K562 (cell line): ENCODE measurements at regions not wholly inside any gene's neighbourhood (a gene's known extent, or its start where the extent isn't known, plus 50 kb on each side); places are given as distances from the start of the nearest gene placed in this dataset.

Experiments used
- ATAC-seq: fragments of 200-7000 bp; cut with Tn5 transposase; 3 replicates; pipeline ENCODE4 v1.9.1; 2020; ENCODE audit warnings: moderate library complexity
- BruUV-seq: library from RNA; stranded (reverse); fragments of 400-500 nt; replicated peaks from 2 replicates; lab custom pipeline; 2021; lab: Mats Ljungman, UMichigan
- CTCF ChIA-PET: fragments of 300-600 bp; formaldehyde crosslinking; extraction: SDS; loops from one replicate; lab custom pipeline; 2021; ENCODE audit warnings: low intra/inter-chr PET ratio; lab: Yijun Ruan, JAX
- POLR2A ChIA-PET: fragments of 300-600, 350-650 bp; sonication (Branson Sonifier 250); formaldehyde crosslinking; extraction: SDS; loops from one replicate; lab custom pipeline; 2021; ENCODE audit warnings: antibody characterized with exemption, inconsistent platforms; lab: Yijun Ruan, JAX
- DNase-seq, 4 experiments: peaks; one replicate each; pipeline versions ENCODE4 v3.0.0 to v3.0.0-alpha.2; 2011 to 2018; ENCODE audit warnings: low spot score in 3 of 4, mixed read lengths in 3 of 4; ENCODE audit errors: extremely low read depth in 1 of 4
- FAIRE-seq: peaks from 2 replicates; lab custom pipeline; 2011; peaks lifted over from hg19 to GRCh38; lab: Jason Lieb, UNC
- H2AFZ ChIP-seq: 2 replicates; pipeline ENCODE4 v1.6.0; 2011; ENCODE audit warnings: low read depth, low read length, control low read depth, inconsistent platforms
- H3K27ac ChIP-seq: fragments of 200-600 bp; 3 replicates; pipeline ENCODE4 v1.8.0; 2011; ENCODE audit warnings: low read depth, mild to moderate bottlenecking, control low read depth, inconsistent platforms, low read length, moderate library complexity, mixed read lengths; ENCODE audit errors: extremely low read depth
- H3K27me3 ChIP-seq, 2 experiments: fragments of 300-600 bp in 1 of 2; 2 replicates in 1 of 2; 3 replicates in 1 of 2; pipeline versions ENCODE4 v1.6.0 to v1.8.0; 2011; ENCODE audit warnings: inconsistent platforms in 2 of 2, low read length in 2 of 2, mild to moderate bottlenecking in 1 of 2, mixed read lengths in 1 of 2, moderate library complexity in 1 of 2; ENCODE audit not compliant: control insufficient read depth in 2 of 2, insufficient read depth in 2 of 2
- H3K36me3 ChIP-seq: fragments of 300-600 bp; 3 replicates; pipeline ENCODE4 v1.8.0; 2011; ENCODE audit warnings: mild to moderate bottlenecking, low read length, inconsistent platforms; ENCODE audit not compliant: control insufficient read depth, insufficient read depth
- H3K4me1 ChIP-seq, 2 experiments: fragments of 200-600 bp in 1 of 2; replicated peaks in 1 of 2; 2 replicates in 1 of 2; 3 replicates in 1 of 2; pipeline versions ENCODE4 v1.5.1 to v1.8.0; 2011; ENCODE audit warnings: inconsistent platforms in 2 of 2, low read length in 2 of 2, mild to moderate bottlenecking in 1 of 2, mixed read lengths in 1 of 2, moderate library complexity in 1 of 2; ENCODE audit not compliant: control insufficient read depth in 2 of 2, insufficient read depth in 2 of 2
- H3K4me2 ChIP-seq: 2 replicates; pipeline ENCODE4 v1.6.1; 2011; ENCODE audit warnings: low read length, control low read depth, inconsistent platforms, mixed read lengths; ENCODE audit not compliant: insufficient read depth
- H3K4me3 ChIP-seq: fragments of 200-600 bp; sonication (generic), shearing (Covaris generic); 2 replicates; pipeline ENCODE4 v1.5.1; 2016; ENCODE audit warnings: control low read depth, inconsistent platforms
- H3K79me2 ChIP-seq: fragments of 200-600 bp; 3 replicates; pipeline ENCODE4 v1.8.0; 2011; ENCODE audit warnings: low read length, inconsistent platforms; ENCODE audit not compliant: control insufficient read depth, insufficient read depth
- H3K9ac ChIP-seq, 2 experiments: 2 replicates each; pipeline versions ENCODE4 v1.6.0 to v1.6.1; 2011; ENCODE audit warnings: low read depth in 2 of 2, low read length in 2 of 2, control low read depth in 1 of 2, inconsistent platforms in 1 of 2, mild to moderate bottlenecking in 1 of 2, mixed read lengths in 1 of 2; ENCODE audit not compliant: insufficient read depth in 1 of 2
- H3K9me1 ChIP-seq: one replicate; pipeline ENCODE4 v1.6.0; 2011; ENCODE audit warnings: inconsistent platforms, mild to moderate bottlenecking, low read length, moderate library complexity; ENCODE audit not compliant: control insufficient read depth, insufficient read depth
- H3K9me3 ChIP-seq: replicated peaks from 2 replicates; pipeline ENCODE4 v1.5.1; 2011; ENCODE audit warnings: low read depth, low read length, inconsistent platforms; ENCODE audit not compliant: control insufficient read depth, insufficient read depth
- H4K20me1 ChIP-seq: replicated peaks from 2 replicates; pipeline ENCODE4 v1.6.1; 2011; ENCODE audit warnings: low read length, inconsistent platforms, mixed read lengths; ENCODE audit not compliant: control insufficient read depth, insufficient read depth
- FOXJ3 ChIP-seq: sonication (generic); formaldehyde crosslinking; IDR thresholded peaks from 2 replicates; pipeline ENCODE4 v1.4.0; 2020; ENCODE audit warnings: mild to moderate bottlenecking, missing genetic modification reagents
- NRF1 ChIP-seq, 2 experiments: fragments of 450-650 bp; IDR thresholded peaks in 1 of 2; conservative IDR thresholded peaks in 1 of 2; 2 replicates each; pipeline ENCODE4 v1.6.1; 2014; ENCODE audit warnings: mild to moderate bottlenecking in 2 of 2
- POLR2H ChIP-seq: IDR thresholded peaks from 2 replicates; pipeline ENCODE4 v1.6.1; 2016; ENCODE audit warnings: missing genetic modification characterization, low read depth, mild to moderate bottlenecking, control low read depth, missing compliant biosample characterization, moderate library complexity
- ZNF584 ChIP-seq: fragments of 200-800 bp; sonication (Bioruptor generic); IDR thresholded peaks from 2 replicates; pipeline ENCODE4 v1.6.1; 2016; ENCODE audit warnings: low read depth, mild to moderate bottlenecking, missing genetic modification characterization, missing compliant biosample characterization
- WGBS: fragments of 100-300 bp; shearing (Covaris generic); methylation state at CpG from one replicate; pipeline ENCODE4 v1.1.6; 2016; ENCODE audit warnings: low coverage, mixed read lengths; ENCODE audit not compliant: insufficient coverage; ENCODE audit errors: missing lambda C conversion rate; 5-methylcytosine and 5-hydroxymethylcytosine counted together
- in situ Hi-C: fragments of 300-500 bp; cut with MboI; formaldehyde crosslinking; loops from 4 replicates; pipeline ENCODE4 v1.15.0; 2018; ENCODE audit warnings: inconsistent platforms, mixed read lengths
- intact Hi-C: fragments of 100-400 bp; cut with micrococcal nuclease; formaldehyde crosslinking; loops from 2 replicates; pipeline ENCODE4 v1.14.2; 2022
- TF ChIP-seq, protein P1 (sequence below): fragments of 250-450 bp; sonication (Bioruptor Pico); IDR thresholded peaks from 2 replicates; pipeline ENCODE4 v1.4.0; 2020; ENCODE audit warnings: mild to moderate bottlenecking, moderate library complexity, borderline replicate concordance
- TF ChIP-seq, protein P2 (sequence below): sonication (generic); formaldehyde crosslinking; IDR thresholded peaks from 2 replicates; pipeline ENCODE4 v1.8.1; 2023; ENCODE audit warnings: mild to moderate bottlenecking, missing genetic modification reagents
- TF ChIP-seq, protein P3 (sequence below): sonication (generic); IDR thresholded peaks from 2 replicates; pipeline ENCODE4 v1.6.1; 2016

DNA sequence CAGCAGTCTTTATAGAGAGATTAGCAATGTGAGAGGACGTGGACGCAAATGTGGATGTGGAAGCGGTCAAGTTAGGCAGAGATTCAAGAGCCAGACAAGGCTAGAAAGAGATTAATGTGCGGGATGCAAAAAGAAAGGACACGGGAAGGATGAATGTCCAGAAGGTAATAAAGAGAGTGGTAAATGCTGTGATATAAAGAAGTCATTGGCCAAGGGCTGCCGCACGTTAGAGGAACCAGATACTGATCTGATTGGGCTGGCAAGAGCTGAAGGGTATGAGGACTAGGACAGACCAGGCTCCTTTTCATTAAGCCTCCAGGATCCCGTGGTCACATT lies 59.5 kb downstream of the DHRS2 start:
- BruUV-seq = no TSS peak
- POLR2A ChIA-PET = no interaction called here
- H3K27ac ChIP-seq = no peak overlapping the region
- no peak overlapping the region for H3K9ac ChIP-seq
- TF ChIP-seq POLR2H (tag) = no peak; the same call in 1 of the 2 replicates
- 0 out of 4 replicates have a peak, but pooled peaks of 1 of the 2 experiments have one; percentile 24 for TF ChIP-seq NRF1 (conservative IDR thresholded peaks at IDR 0.05 in 1 of 2, IDR thresholded peaks at IDR 0.05 in 1 of 2)
- 0 out of 2 replicates have a peak, but pooled peaks have one; percentile 55 for TF ChIP-seq ZNF584
- TF ChIP-seq FOXJ3 = no peak
- 9% methylated on average over 7 of the region's 8 CpGs for WGBS
- no peaks in the 10 kb centered on the region for H3K9me1 ChIP-seq
- intact Hi-C loops (no loop called here), in situ Hi-C loops (no loop called here)
- no peak overlapping the region for H3K4me3 ChIP-seq
- ATAC-seq (no peak), FAIRE-seq (no peak), DNase-seq (no peak)
- H3K36me3 ChIP-seq = no peaks in the 10 kb centered on the region
- H3K4me1 ChIP-seq = peaks cover 0 to 18% of the 10 kb centered on the region in 2 experiments; a peak in 3 of 5 replicates
- no peaks in the 10 kb centered on the region for H3K9me3 ChIP-seq
- H3K4me2 ChIP-seq = peak overlapping the region; percentile 45
- H2AFZ ChIP-seq = peak overlapping the region; percentile 12; the same call in 1 of the 2 replicates
- no peaks in the 10 kb centered on the region for H3K79me2 ChIP-seq
- CTCF ChIA-PET = no interaction called here
- no peaks in the 10 kb centered on the region for H4K20me1 ChIP-seq
- no peaks in the 10 kb centered on the region for H3K27me3 ChIP-seq

DNA sequence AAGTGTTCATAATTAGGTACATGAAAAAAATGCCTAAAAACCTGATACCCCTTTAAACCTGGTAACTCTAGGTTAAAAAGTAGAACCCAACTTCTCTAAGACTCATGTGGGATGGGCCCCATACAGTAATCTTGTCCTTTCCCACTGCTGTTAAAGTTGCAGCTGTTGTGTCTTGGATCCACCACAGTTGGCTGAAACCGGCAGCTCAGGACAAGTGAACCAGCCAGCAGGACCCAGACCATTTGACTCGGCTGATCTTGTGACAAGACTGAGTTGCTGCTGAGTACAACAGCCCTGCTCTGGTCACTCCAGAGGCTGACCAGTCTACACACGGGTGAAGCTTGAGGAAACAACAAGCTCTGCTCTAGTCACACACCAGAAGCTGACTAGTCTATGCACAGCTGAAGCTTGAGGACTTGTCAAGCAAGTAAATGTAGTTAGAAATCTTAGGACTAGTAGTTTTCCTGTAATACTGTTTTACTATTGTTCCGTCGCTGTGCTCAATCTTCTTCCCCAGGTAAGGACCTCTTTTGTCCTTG lies 60.6 kb downstream of the DHRS2 start:
- H2AFZ ChIP-seq = peak overlapping the region; percentile 1; the same call in 1 of the 2 replicates
- FAIRE-seq = no peak
- 22% methylated on average over 5 of the region's 5 CpGs for WGBS
- no peaks in the 10 kb centered on the region for H4K20me1 ChIP-seq
- H3K4me2 ChIP-seq = no peak overlapping the region
- DNase-seq = no peak
- BruUV-seq = no TSS peak
- intact Hi-C loops = no loop called here
- TF ChIP-seq, protein P1, sequence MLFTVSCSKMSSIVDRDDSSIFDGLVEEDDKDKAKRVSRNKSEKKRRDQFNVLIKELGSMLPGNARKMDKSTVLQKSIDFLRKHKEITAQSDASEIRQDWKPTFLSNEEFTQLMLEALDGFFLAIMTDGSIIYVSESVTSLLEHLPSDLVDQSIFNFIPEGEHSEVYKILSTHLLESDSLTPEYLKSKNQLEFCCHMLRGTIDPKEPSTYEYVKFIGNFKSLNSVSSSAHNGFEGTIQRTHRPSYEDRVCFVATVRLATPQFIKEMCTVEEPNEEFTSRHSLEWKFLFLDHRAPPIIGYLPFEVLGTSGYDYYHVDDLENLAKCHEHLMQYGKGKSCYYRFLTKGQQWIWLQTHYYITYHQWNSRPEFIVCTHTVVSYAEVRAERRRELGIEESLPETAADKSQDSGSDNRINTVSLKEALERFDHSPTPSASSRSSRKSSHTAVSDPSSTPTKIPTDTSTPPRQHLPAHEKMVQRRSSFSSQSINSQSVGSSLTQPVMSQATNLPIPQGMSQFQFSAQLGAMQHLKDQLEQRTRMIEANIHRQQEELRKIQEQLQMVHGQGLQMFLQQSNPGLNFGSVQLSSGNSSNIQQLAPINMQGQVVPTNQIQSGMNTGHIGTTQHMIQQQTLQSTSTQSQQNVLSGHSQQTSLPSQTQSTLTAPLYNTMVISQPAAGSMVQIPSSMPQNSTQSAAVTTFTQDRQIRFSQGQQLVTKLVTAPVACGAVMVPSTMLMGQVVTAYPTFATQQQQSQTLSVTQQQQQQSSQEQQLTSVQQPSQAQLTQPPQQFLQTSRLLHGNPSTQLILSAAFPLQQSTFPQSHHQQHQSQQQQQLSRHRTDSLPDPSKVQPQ = no peak
- TF ChIP-seq, protein P2, sequence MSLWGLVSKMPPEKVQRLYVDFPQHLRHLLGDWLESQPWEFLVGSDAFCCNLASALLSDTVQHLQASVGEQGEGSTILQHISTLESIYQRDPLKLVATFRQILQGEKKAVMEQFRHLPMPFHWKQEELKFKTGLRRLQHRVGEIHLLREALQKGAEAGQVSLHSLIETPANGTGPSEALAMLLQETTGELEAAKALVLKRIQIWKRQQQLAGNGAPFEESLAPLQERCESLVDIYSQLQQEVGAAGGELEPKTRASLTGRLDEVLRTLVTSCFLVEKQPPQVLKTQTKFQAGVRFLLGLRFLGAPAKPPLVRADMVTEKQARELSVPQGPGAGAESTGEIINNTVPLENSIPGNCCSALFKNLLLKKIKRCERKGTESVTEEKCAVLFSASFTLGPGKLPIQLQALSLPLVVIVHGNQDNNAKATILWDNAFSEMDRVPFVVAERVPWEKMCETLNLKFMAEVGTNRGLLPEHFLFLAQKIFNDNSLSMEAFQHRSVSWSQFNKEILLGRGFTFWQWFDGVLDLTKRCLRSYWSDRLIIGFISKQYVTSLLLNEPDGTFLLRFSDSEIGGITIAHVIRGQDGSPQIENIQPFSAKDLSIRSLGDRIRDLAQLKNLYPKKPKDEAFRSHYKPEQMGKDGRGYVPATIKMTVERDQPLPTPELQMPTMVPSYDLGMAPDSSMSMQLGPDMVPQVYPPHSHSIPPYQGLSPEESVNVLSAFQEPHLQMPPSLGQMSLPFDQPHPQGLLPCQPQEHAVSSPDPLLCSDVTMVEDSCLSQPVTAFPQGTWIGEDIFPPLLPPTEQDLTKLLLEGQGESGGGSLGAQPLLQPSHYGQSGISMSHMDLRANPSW (CRISPR knock-in tag) = no peak
- TF ChIP-seq, protein P3, sequence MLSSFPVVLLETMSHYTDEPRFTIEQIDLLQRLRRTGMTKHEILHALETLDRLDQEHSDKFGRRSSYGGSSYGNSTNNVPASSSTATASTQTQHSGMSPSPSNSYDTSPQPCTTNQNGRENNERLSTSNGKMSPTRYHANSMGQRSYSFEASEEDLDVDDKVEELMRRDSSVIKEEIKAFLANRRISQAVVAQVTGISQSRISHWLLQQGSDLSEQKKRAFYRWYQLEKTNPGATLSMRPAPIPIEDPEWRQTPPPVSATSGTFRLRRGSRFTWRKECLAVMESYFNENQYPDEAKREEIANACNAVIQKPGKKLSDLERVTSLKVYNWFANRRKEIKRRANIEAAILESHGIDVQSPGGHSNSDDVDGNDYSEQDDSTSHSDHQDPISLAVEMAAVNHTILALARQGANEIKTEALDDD = peak; percentile 92
- ChIA-PET POLR2A (interaction anchor here (1.0 kb wide), 1 partner anchor 11 kb away, joined by 3 read pairs; no protein-coding TSS in a partner anchor), CTCF (no interaction called here)
- H3K36me3 ChIP-seq = no peaks in the 10 kb centered on the region
- ATAC-seq = no peak; the same call in 1 of the 3 replicates
- H3K27ac ChIP-seq = no peak overlapping the region
- no peaks in the 10 kb centered on the region for H3K27me3 ChIP-seq
- no peaks in the 10 kb centered on the region for H3K9me1 ChIP-seq
- in situ Hi-C loops = no loop called here
- no peaks in the 10 kb centered on the region for H3K79me2 ChIP-seq
- no peak overlapping the region for H3K4me3 ChIP-seq
- H3K9me3 ChIP-seq = no peaks in the 10 kb centered on the region
- peaks cover 0 to 18% of the 10 kb centered on the region in 2 experiments; a peak in 3 of 5 replicates for H3K4me1 ChIP-seq
- H3K9ac ChIP-seq = no peak overlapping the region
